ENCODE measurements at regions not wholly inside any gene's neighbourhood (a gene's known extent, or its start where the extent isn't known, plus 50 kb on each side); places are given as distances from the start of the nearest gene placed in this dataset.

- TF ChIP-seq CTCF (IDR thresholded peaks at IDR 0.05) = no peak
- TF ChIP-seq POLR2A (IDR thresholded peaks at IDR 0.05) = no peak
- no peak for TF ChIP-seq EP300 (IDR thresholded peaks at IDR 0.05)
- TF ChIP-seq POLR2AphosphoS5 (IDR thresholded peaks at IDR 0.05) = no peak
Observed at GRCh38 chr3:22585911-22586310, 617.2 kb upstream of the UBE2E2 start.

All from gastroesophageal sphincter (tissue), 3 donors.